Liver (tissue), 8 donors: ENCODE measurements at regions not wholly inside any gene's neighbourhood (a gene's known extent, or its start where the extent isn't known, plus 50 kb on each side); places are given as distances from the start of the nearest gene placed in this dataset.

Experiments used
- DNase-seq: peaks from one replicate; pipeline ENCODE4 v3.0.0-alpha.2; 2017; ENCODE audit warnings: low spot score
- H3K27ac ChIP-seq, 2 donors: one replicate each; pipeline ENCODE4 v1.7.0; 2013; ENCODE audit warnings: inconsistent platforms in 2 of 2, low read length in 2 of 2, control low read depth in 1 of 2, low read depth in 1 of 2, mild to moderate bottlenecking in 1 of 2
- H3K27me3 ChIP-seq, 4 donors: one replicate each; pipeline versions ENCODE4 v1.6.1 to v1.7.0; 2013; ENCODE audit warnings: low read length in 3 of 4, inconsistent platforms in 1 of 4, mild to moderate bottlenecking in 1 of 4, moderate library complexity in 1 of 4; ENCODE audit not compliant: control insufficient read depth in 4 of 4, insufficient read depth in 4 of 4
- H3K36me3 ChIP-seq, 4 donors: one replicate each; pipeline versions ENCODE4 v1.6.1 to v1.7.0; 2013; ENCODE audit warnings: low read length in 3 of 4, mild to moderate bottlenecking in 3 of 4, low read depth in 1 of 4, moderate library complexity in 1 of 4; ENCODE audit not compliant: control insufficient read depth in 4 of 4, insufficient read depth in 3 of 4
- H3K4me1 ChIP-seq, 4 donors: one replicate each; pipeline versions ENCODE4 v1.6.1 to v1.7.0; 2013; ENCODE audit warnings: low read length in 3 of 4, mild to moderate bottlenecking in 3 of 4, moderate library complexity in 1 of 4; ENCODE audit not compliant: control insufficient read depth in 4 of 4, insufficient read depth in 4 of 4
- H3K4me3 ChIP-seq, 3 donors: one replicate each; pipeline versions ENCODE4 v1.6.1 to v1.7.0; 2013; ENCODE audit warnings: low read length in 3 of 3, control low read depth in 1 of 3, low read depth in 1 of 3, mild to moderate bottlenecking in 1 of 3
- H3K9ac ChIP-seq, 2 donors: one replicate each; pipeline ENCODE4 v1.7.0; 2013; ENCODE audit warnings: low read length in 2 of 2, mild to moderate bottlenecking in 2 of 2, moderate library complexity in 2 of 2, control low read depth in 1 of 2, low read depth in 1 of 2
- H3K9me3 ChIP-seq, 4 donors: one replicate each; pipeline versions ENCODE4 v1.6.1 to v1.7.0; 2013; ENCODE audit warnings: low read length in 3 of 4; ENCODE audit not compliant: control insufficient read depth in 4 of 4
- CTCF ChIP-seq: fragments of 150-350 bp; IDR thresholded peaks from 2 replicates; pipeline ENCODE4 v1.5.1; 2017; ENCODE audit warnings: improper control_type of control experiment, low read depth, low read length; ENCODE audit not compliant: missing input control
- EGR1 ChIP-seq, 2 donors: IDR thresholded peaks; 2 replicates each; pipeline ENCODE4 v1.6.1; 2016 to 2018; ENCODE audit warnings: antibody characterized with exemption in 2 of 2, low read depth in 2 of 2
- FOXA1 ChIP-seq: IDR thresholded peaks from 2 replicates; pipeline ENCODE4 v1.6.1; 2016; ENCODE audit warnings: antibody characterized with exemption
- FOXA2 ChIP-seq: IDR thresholded peaks from 2 replicates; pipeline ENCODE4 v1.6.1; 2016; ENCODE audit warnings: antibody characterized with exemption
- GABPA ChIP-seq, 2 donors: IDR thresholded peaks in 1 of 2; conservative IDR thresholded peaks in 1 of 2; 2 replicates each; pipeline ENCODE4 v1.6.1; 2016; ENCODE audit warnings: antibody characterized with exemption in 2 of 2, mild to moderate bottlenecking in 1 of 2, moderate library complexity in 1 of 2
- HNF4A ChIP-seq, 2 donors: conservative IDR thresholded peaks; 2 replicates each; pipeline ENCODE4 v1.6.1; 2016; ENCODE audit warnings: antibody characterized with exemption in 2 of 2, mild to moderate bottlenecking in 2 of 2
- HNF4G ChIP-seq: IDR thresholded peaks from 2 replicates; pipeline ENCODE4 v1.6.1; 2016; ENCODE audit warnings: antibody characterized with exemption
- JUND ChIP-seq, 2 donors: IDR thresholded peaks; 2 replicates each; pipeline ENCODE4 v1.6.1; 2016; ENCODE audit warnings: antibody characterized with exemption in 2 of 2
- MAX ChIP-seq: IDR thresholded peaks from 2 replicates; pipeline ENCODE4 v1.6.1; 2016; ENCODE audit warnings: antibody characterized with exemption
- NR2F2 ChIP-seq: IDR thresholded peaks from 2 replicates; pipeline ENCODE4 v1.6.1; 2016; ENCODE audit warnings: antibody characterized with exemption
- RAD21 ChIP-seq, 2 donors: IDR thresholded peaks; 2 replicates each; pipeline ENCODE4 v1.6.1; 2016; ENCODE audit warnings: antibody characterized with exemption in 2 of 2, mild to moderate bottlenecking in 2 of 2
- RXRA ChIP-seq, 2 donors: IDR thresholded peaks; 2 replicates each; pipeline ENCODE4 v1.6.1; 2017 to 2018; ENCODE audit warnings: antibody characterized with exemption in 2 of 2, mild to moderate bottlenecking in 1 of 2
- SP1 ChIP-seq: IDR thresholded peaks from 2 replicates; pipeline ENCODE4 v1.6.1; 2018; ENCODE audit warnings: antibody characterized with exemption, mild to moderate bottlenecking
- TAF1 ChIP-seq: conservative IDR thresholded peaks from 2 replicates; pipeline ENCODE4 v1.6.1; 2016; ENCODE audit warnings: antibody characterized with exemption, mild to moderate bottlenecking
- YY1 ChIP-seq: IDR thresholded peaks from 2 replicates; pipeline ENCODE4 v1.6.1; 2016; ENCODE audit warnings: antibody characterized with exemption, mild to moderate bottlenecking
- ZBTB33 ChIP-seq: IDR thresholded peaks from 2 replicates; pipeline ENCODE4 v1.6.1; 2016; ENCODE audit warnings: antibody characterized with exemption
- WGBS: extraction: QIAGEN DNeasy Blood & Tissue Kit; methylation state at CpG from one replicate; pipeline ENCODE4 v1.1.7; 2013; 5-methylcytosine and 5-hydroxymethylcytosine counted together
- TF ChIP-seq, protein P1 (sequence below): IDR thresholded peaks from 2 replicates; pipeline ENCODE4 v1.6.1; 2016; ENCODE audit warnings: antibody characterized with exemption
- TF ChIP-seq, protein P2 (sequence below): IDR thresholded peaks from 2 replicates; pipeline ENCODE4 v1.6.1; 2016; ENCODE audit warnings: antibody characterized with exemption, mild to moderate bottlenecking
- donor health status: healthy.
- donor health status: healthy.
- donor health status: healthy.
- donor health status: healthy.
- donor health status: healthy.

DNA sequence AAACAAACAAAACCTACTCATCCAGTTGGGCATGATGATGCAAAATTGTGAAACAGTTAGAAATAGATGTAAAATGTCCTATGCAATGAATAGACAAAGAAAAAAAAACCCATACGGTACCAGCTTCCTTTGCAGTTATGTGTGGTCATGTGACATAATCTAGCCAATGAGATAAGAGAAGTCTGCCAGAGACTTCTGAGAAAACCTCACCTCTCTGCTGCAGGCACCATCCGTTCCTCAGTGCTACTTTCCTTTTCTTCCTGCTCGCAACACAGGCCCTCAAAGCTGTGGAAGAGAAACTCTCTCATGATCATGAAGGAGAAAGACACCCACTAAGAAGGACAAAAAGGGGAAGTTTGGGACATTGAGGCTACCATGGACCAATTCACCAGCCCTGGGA, 76.8 kb upstream of the CARD11 start (continued):
- TF ChIP-seq CTCF: no peak

GRCh38 chr7:3128857-3129490, 85.3 kb upstream of the CARD11 start:
- H3K9me3 ChIP-seq: peaks cover 0 to 4% (median 0%) of the 10 kb centered on the region in 4 donors
- no peak overlapping the region for H3K4me3 ChIP-seq
- WGBS: 76% methylated on average over 11 of the region's 11 CpGs
- H3K9ac ChIP-seq: no peak overlapping the region
- no peaks in the 10 kb centered on the region for H3K4me1 ChIP-seq
- peaks cover 0 to 2% (median 0%) of the 10 kb centered on the region in 4 donors for H3K27me3 ChIP-seq
- DNase-seq: no peak
- H3K27ac ChIP-seq: no peak overlapping the region
- no peaks in the 10 kb centered on the region for H3K36me3 ChIP-seq
- no peak for TF ChIP-seq GABPA (IDR thresholded peaks at IDR 0.05 in 1 of 2, conservative IDR thresholded peaks at IDR 0.05 in 1 of 2)
- TF ChIP-seq, protein P1, sequence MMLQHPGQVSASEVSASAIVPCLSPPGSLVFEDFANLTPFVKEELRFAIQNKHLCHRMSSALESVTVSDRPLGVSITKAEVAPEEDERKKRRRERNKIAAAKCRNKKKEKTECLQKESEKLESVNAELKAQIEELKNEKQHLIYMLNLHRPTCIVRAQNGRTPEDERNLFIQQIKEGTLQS: no peak
- TF ChIP-seq HNF4A (conservative IDR thresholded peaks at IDR 0.05): no peak
- no peak for TF ChIP-seq CTCF
- no peak for TF ChIP-seq FOXA2
- no peak for TF ChIP-seq MAX
- TF ChIP-seq YY1: no peak
- TF ChIP-seq JUND (IDR thresholded peaks at IDR 0.05): no peak
- TF ChIP-seq, protein P2, sequence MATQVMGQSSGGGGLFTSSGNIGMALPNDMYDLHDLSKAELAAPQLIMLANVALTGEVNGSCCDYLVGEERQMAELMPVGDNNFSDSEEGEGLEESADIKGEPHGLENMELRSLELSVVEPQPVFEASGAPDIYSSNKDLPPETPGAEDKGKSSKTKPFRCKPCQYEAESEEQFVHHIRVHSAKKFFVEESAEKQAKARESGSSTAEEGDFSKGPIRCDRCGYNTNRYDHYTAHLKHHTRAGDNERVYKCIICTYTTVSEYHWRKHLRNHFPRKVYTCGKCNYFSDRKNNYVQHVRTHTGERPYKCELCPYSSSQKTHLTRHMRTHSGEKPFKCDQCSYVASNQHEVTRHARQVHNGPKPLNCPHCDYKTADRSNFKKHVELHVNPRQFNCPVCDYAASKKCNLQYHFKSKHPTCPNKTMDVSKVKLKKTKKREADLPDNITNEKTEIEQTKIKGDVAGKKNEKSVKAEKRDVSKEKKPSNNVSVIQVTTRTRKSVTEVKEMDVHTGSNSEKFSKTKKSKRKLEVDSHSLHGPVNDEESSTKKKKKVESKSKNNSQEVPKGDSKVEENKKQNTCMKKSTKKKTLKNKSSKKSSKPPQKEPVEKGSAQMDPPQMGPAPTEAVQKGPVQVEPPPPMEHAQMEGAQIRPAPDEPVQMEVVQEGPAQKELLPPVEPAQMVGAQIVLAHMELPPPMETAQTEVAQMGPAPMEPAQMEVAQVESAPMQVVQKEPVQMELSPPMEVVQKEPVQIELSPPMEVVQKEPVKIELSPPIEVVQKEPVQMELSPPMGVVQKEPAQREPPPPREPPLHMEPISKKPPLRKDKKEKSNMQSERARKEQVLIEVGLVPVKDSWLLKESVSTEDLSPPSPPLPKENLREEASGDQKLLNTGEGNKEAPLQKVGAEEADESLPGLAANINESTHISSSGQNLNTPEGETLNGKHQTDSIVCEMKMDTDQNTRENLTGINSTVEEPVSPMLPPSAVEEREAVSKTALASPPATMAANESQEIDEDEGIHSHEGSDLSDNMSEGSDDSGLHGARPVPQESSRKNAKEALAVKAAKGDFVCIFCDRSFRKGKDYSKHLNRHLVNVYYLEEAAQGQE: no peak
- no peak for TF ChIP-seq HNF4G
- TF ChIP-seq NR2F2: no peak
- no peak for TF ChIP-seq FOXA1
- TF ChIP-seq EGR1 (IDR thresholded peaks at IDR 0.05; ENCODE audit: low read depth in 2 of 2): no peak
- TF ChIP-seq RXRA (IDR thresholded peaks at IDR 0.05): no peak
- TF ChIP-seq SP1: no peak
- no peak for TF ChIP-seq RAD21 (IDR thresholded peaks at IDR 0.05)
- no peak for TF ChIP-seq ZBTB33
- no peak for TF ChIP-seq TAF1
